ENCODE measurements at regions not wholly inside any gene's neighbourhood (a gene's known extent, or its start where the extent isn't known, plus 50 kb on each side); places are given as distances from the start of the nearest gene placed in this dataset.

- H3K27ac Mint-ChIP-seq = no peak overlapping the region
- H3K4me3 Mint-ChIP-seq = no peak overlapping the region
- peaks cover 4% of the 10 kb centered on the region for H3K36me3 Mint-ChIP-seq
- TF ChIP-seq CTCF (IDR thresholded peaks at IDR 0.05; ENCODE audit: unreplicated experiment) = no peak
- H3K27me3 Mint-ChIP-seq (ENCODE audit: low read depth) = peaks cover under 1% of the 10 kb centered on the region
- H3K9me3 Mint-ChIP-seq = peaks cover 18% of the 10 kb centered on the region
- no peak for DNase-seq (ENCODE audit: low spot score in 2 of 2, unreplicated experiment in 2 of 2)
- H3K4me1 Mint-ChIP-seq = no peaks in the 10 kb centered on the region
These were observed 131.2 kb downstream of the PFKFB3 start for GRCh38 chr10:6333973-6334372.

GRCh38 chr10:6336016-6336415 is 133.3 kb downstream of the PFKFB3 start:
- no peaks in the 10 kb centered on the region for H3K4me1 Mint-ChIP-seq
- peaks cover 14% of the 10 kb centered on the region for H3K9me3 Mint-ChIP-seq
- TF ChIP-seq CTCF (IDR thresholded peaks at IDR 0.05; ENCODE audit: unreplicated experiment) = no peak
- no peak overlapping the region for H3K27ac Mint-ChIP-seq
- peaks cover 2% of the 10 kb centered on the region for H3K27me3 Mint-ChIP-seq (ENCODE audit: low read depth)
- H3K36me3 Mint-ChIP-seq = peaks cover 1% of the 10 kb centered on the region
- no peak for DNase-seq (ENCODE audit: low spot score in 2 of 2, unreplicated experiment in 2 of 2)
- no peak overlapping the region for H3K4me3 Mint-ChIP-seq

- no peak for TF ChIP-seq CTCF (IDR thresholded peaks at IDR 0.05; ENCODE audit: unreplicated experiment)
- H3K27me3 Mint-ChIP-seq (ENCODE audit: low read depth) = peaks cover 2% of the 10 kb centered on the region
- H3K36me3 Mint-ChIP-seq = peaks cover 1% of the 10 kb centered on the region
- H3K27ac Mint-ChIP-seq = no peak overlapping the region
- peaks cover 14% of the 10 kb centered on the region for H3K9me3 Mint-ChIP-seq
- no peak overlapping the region for H3K4me3 Mint-ChIP-seq
- no peaks in the 10 kb centered on the region for H3K4me1 Mint-ChIP-seq
- DNase-seq (ENCODE audit: low spot score in 2 of 2, unreplicated experiment in 2 of 2) = no peak
These were observed 134.7 kb downstream of the PFKFB3 start for GRCh38 chr10:6337382-6337781.

GRCh38 chr10:6338361-6338760 is 135.6 kb downstream of the PFKFB3 start:
- Mint-ChIP-seq H3K36me3 (peaks cover 1% of the 10 kb centered on the region), H3K4me3 (no peak overlapping the region)
- TF ChIP-seq CTCF (IDR thresholded peaks at IDR 0.05; ENCODE audit: unreplicated experiment) = no peak

GRCh38 chr10:6339891-6340290 is 137.2 kb downstream of the PFKFB3 start:
- H3K27ac Mint-ChIP-seq = no peak overlapping the region
- H3K36me3 Mint-ChIP-seq = no peaks in the 10 kb centered on the region
- DNase-seq (ENCODE audit: low spot score in 2 of 2, unreplicated experiment in 2 of 2) = no peak
- no peak overlapping the region for H3K4me3 Mint-ChIP-seq
- no peak for TF ChIP-seq CTCF (IDR thresholded peaks at IDR 0.05; ENCODE audit: unreplicated experiment)
- H3K9me3 Mint-ChIP-seq = no peaks in the 10 kb centered on the region
- H3K4me1 Mint-ChIP-seq = no peaks in the 10 kb centered on the region
- peaks cover 2% of the 10 kb centered on the region for H3K27me3 Mint-ChIP-seq (ENCODE audit: low read depth)

More at GRCh38 chr10:6338361-6338760, 135.6 kb downstream of the PFKFB3 start:
- H3K4me1 Mint-ChIP-seq = no peaks in the 10 kb centered on the region
- DNase-seq (ENCODE audit: low spot score in 2 of 2, unreplicated experiment in 2 of 2) = no peak
- peaks cover 2% of the 10 kb centered on the region for H3K27me3 Mint-ChIP-seq (ENCODE audit: low read depth)
- no peak overlapping the region for H3K27ac Mint-ChIP-seq
- H3K9me3 Mint-ChIP-seq = peaks cover 10% of the 10 kb centered on the region

GRCh38 chr10:6342096-6342685 is 139.5 kb downstream of the PFKFB3 start:
- peaks cover 6% of the 10 kb centered on the region for H3K9me3 Mint-ChIP-seq
- no peak for DNase-seq (ENCODE audit: low spot score in 2 of 2, unreplicated experiment in 2 of 2)
- peaks cover 2% of the 10 kb centered on the region for H3K27me3 Mint-ChIP-seq (ENCODE audit: low read depth)
- no peaks in the 10 kb centered on the region for H3K4me1 Mint-ChIP-seq
- no peak for TF ChIP-seq CTCF (IDR thresholded peaks at IDR 0.05; ENCODE audit: unreplicated experiment)
- no peaks in the 10 kb centered on the region for H3K36me3 Mint-ChIP-seq
- no peak overlapping the region for H3K4me3 Mint-ChIP-seq
- H3K27ac Mint-ChIP-seq = no peak overlapping the region
